GDM1 (cell line): ENCODE measurements at regions not wholly inside any gene's neighbourhood (a gene's known extent, or its start where the extent isn't known, plus 50 kb on each side); places are given as distances from the start of the nearest gene placed in this dataset.
"Not testable (repeated sequence)": the region's sequence is repeated elsewhere in the genome, so short reads cannot be mapped to it uniquely, and the experiment has no call there.

Experiments used
- DNase-seq: peaks from one replicate; lab custom pipeline; 2025; lab: John Stamatoyannopoulos, UW

DNA sequence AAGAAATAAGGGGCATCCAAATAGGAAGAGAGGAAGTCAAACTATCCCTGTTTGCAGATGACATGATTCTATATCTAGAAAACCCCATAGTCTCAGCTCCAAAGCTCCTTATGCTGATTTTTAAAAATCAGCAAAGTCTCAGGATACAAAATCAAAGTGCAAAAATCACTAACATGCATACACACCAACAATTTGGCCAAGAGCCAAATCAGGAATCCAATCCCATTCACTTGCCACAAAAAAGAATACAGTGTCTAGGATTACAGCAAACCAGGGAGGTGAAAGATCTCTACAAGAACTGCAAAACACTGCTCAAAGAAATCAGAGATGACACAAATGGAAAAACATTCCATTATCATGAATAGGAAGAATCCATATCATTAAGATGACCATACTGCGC is 155.8 kb upstream of the ARHGAP42 start:
- not testable (repeated sequence) for DNase-seq

- no peak for DNase-seq
These were observed 150.1 kb upstream of the ARHGAP42 start for GRCh38 chr11:100536979-100537378.

DNA sequence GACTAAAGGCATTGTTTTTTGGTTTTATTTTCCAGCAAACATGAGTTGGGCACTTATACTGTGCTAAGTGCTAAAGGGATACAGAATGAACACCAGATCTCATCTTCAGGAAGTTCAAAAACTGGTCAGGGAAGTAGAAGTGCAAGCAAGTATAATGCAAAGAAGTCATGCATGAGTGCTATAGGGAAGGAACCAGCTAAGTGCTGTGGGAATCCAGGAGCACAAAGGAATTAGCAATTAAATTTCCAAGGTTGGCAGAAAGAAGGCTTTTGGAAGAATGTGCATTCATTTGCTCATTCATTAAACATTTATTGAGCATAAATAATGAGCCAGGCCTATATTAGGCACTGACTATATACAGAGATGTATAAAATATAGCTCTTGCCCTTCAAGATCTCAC is 143.7 kb upstream of the ARHGAP42 start:
- no peak for DNase-seq

DNA sequence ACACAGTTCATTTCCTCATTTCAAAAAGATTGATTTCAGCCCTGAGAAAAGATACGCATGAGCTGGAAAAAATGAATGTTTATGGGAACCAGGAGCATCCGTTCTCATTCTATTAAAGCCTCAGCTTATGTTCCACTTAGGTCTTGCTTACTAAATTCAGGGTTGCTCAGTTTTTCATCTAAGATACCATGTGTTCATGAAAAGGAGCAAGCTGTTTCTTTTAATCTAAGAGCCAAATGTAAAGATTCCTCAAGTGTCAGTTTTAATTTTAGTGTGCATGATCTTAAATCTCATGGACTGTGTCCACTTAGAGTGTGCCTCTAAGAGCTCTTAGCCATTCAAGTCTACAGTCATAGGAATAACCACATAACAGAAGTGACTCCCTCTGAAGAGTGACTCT is 141.5 kb upstream of the ARHGAP42 start:
- DNase-seq = no peak

DNA sequence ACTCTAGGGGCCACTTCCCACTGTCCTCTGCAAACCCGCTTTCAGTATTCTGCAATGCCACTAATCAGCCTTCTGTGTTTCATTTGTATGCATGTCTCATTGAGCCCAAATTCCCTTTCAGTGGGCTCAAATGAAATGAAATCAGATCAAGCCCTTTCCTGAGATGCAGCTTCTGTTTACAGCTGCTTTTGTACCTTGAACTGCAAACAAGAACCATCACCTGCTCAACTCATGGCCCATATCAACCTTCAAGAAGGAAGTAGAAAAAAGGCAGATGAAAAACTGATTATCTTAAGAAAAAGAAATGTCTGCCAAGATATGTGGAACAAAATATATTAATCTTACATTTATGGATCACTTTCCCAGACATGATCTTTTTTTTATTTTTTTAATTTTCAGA is 141.1 kb upstream of the ARHGAP42 start:
- no peak for DNase-seq

- DNase-seq = no peak
These were observed 140.4 kb upstream of the ARHGAP42 start for GRCh38 chr11:100546714-100547113.

DNA sequence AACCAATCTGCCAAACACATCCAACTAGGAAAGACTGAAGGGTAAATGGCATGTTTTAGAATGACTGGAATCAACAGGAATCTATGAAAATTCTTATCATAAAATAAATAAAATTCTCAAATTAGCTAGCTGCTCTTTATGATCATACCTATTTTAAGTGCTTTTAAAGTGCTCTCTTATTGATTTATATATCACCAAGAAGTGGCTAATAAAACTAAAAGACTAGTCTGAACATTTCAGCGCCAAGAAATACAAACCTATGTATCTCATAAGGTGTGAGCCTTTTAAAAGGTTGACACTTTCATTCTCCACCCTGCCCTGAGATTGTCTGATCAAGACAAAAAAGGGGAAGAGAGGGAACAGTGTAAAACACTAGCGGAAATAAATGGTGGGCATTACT is 136.8 kb upstream of the ARHGAP42 start:
- DNase-seq = no peak

GRCh38 chr11:100550912-100551632 is 136.0 kb upstream of the ARHGAP42 start:
- DNase-seq = no peak

- DNase-seq = no peak
These were observed 131.2 kb upstream of the ARHGAP42 start for GRCh38 chr11:100555931-100556330.

- DNase-seq = no peak
These were observed 130.3 kb upstream of the ARHGAP42 start for GRCh38 chr11:100556781-100557180.

DNA sequence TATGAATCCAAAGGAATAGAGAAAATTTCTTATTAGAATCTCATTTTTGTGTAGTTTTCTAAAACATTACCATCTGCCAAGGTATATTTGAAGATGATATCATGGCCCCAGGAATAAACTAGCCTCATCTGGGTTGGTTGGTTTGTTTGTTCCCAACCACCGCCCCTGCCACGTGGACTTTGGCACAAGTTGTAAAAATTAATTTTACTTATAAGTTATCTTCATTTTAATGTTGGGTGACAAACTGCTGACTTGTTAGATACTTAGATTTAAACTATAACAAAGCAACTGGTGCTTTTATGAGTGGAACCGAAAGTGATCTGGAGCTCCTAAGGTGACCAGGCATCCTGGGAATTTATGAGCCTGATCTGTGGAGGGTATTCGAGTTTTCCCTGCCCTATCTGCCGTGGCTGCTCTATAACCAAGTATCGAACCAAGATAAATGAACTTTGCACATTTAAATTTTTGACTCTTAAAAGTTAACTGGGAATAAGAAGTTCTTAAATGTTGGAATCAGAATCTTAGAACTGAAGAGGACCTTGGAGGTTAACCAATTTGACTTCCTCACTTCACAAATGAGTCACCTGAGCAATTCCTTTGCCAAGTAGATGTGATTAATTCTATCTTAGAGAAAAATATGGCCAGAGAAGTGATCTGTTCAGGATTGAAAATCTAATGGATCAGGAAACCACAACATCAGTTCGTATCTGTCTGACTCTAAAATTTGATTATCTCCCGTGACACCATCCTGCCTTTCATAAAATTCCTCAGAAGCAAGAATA is 129.1 kb upstream of the ARHGAP42 start:
- no peak for DNase-seq

- DNase-seq = no peak
These were observed 126.5 kb upstream of the ARHGAP42 start for GRCh38 chr11:100560606-100561005.

- DNase-seq = no peak
These were observed 125.8 kb upstream of the ARHGAP42 start for GRCh38 chr11:100561323-100561722.

DNA sequence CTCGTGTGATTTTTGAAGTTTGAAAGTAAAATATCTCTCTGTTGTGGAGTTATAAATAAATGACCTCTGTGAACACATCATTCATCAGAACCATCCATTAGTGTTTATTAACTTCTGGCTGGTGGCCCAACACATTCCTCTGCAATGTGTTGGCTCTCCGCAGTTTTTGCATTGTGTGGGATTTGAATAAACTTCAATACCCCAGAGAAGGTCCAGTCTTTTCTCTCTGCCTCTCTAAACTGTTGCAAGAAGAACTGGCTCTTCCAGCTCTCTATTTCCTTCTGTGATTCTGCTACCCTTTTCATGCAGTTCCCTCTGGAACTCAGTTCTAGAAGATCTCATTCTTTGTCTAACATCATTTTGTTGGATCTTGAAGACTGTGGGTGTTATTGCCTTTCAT is 125.0 kb upstream of the ARHGAP42 start:
- DNase-seq = no peak

DNA sequence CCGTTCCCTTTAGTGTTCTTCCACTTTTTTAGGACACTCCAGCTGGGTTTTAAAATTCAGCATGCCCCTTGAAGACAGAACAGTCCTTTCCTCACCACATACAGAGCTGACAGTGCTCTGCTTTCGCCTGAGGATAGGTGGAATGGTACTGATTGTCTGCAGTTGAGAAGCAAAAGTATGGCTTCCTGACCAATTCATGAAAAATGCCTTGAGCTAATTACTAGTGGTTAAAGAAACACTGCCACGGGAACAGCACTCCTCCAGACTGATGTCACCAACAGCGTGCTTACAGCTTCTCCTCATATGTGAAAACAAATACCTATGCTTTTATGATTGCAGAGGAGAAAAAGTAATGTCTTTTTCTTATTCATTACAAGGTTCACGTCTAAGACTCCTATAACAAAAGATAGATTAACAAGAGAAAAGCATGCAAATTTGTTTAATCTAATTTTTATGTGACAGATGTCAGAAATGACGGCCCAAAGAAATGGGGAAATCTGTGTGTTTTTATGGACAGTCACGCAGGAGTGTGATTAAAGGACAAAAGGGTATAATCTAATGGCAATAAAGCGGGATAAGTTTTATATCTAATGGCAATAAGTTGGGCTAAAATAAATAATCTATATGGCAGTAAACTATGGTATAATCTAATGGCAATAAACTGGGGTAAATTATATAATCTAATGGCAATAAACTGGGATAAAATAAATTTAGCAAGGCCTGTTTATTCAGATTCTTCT is 123.4 kb upstream of the ARHGAP42 start:
- no peak for DNase-seq

DNA sequence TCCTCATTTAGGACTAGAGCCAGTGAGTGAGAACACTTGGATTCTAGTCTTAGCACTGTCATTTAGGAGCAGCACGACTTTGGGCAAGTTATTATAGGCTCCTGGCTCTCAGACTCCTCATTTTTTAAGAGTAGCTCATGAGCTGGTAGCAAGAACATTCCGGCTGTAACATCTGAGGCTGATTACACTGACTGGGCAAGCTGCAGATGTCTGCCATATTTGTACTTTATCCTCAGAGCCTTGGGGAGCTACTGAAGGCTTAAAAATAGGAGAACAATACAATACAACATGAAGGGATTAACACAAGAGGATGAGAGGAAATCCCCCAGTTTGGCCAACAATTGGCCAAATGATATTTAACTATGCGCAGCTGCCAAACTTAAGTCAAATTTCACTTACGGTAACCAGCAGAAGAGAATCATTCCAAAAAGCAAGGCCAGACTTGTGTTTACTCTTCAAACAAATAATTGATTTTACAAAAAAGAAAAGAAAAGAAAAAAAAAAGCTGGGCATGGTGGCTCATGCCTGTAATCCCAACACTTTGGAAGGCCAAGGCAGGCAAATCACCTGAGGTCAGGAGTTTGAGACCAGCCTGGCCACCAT is 113.1 kb upstream of the ARHGAP42 start:
- no peak for DNase-seq

- no peak for DNase-seq
These were observed 112.0 kb upstream of the ARHGAP42 start for GRCh38 chr11:100574894-100575769.

- DNase-seq = peak; percentile 9
These were observed 111.0 kb upstream of the ARHGAP42 start for GRCh38 chr11:100575860-100576717.

- no peak for DNase-seq
These were observed 110.4 kb upstream of the ARHGAP42 start for GRCh38 chr11:100576718-100577021.

GRCh38 chr11:100578831-100579311 is 108.2 kb upstream of the ARHGAP42 start:
- DNase-seq = no peak

DNA sequence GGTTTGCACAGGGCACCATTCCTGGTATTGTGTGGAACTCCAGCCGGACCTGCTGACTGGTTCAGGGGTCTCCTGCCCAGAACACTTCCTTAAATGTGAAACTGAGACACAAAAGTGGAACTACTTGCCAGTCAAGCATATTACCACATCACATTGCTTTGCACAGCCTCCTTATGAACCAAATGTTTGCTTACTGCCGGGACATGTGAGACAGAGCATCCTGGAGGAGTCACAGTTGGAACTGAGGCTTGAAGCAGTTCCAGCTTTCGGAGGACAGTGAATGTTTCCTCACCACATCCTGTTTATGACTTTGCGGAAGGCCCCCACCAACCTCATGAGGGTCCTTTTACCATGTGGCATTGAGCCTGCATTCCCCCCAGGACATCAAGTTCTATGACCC is 105.8 kb upstream of the ARHGAP42 start:
- no peak for DNase-seq
